ENCODE measurements at regions not wholly inside any gene's neighbourhood (a gene's known extent, or its start where the extent isn't known, plus 50 kb on each side); places are given as distances from the start of the nearest gene placed in this dataset.
"Not testable (repeated sequence)": the region's sequence is repeated elsewhere in the genome, so short reads cannot be mapped to it uniquely, and the experiment has no call there.

DNA sequence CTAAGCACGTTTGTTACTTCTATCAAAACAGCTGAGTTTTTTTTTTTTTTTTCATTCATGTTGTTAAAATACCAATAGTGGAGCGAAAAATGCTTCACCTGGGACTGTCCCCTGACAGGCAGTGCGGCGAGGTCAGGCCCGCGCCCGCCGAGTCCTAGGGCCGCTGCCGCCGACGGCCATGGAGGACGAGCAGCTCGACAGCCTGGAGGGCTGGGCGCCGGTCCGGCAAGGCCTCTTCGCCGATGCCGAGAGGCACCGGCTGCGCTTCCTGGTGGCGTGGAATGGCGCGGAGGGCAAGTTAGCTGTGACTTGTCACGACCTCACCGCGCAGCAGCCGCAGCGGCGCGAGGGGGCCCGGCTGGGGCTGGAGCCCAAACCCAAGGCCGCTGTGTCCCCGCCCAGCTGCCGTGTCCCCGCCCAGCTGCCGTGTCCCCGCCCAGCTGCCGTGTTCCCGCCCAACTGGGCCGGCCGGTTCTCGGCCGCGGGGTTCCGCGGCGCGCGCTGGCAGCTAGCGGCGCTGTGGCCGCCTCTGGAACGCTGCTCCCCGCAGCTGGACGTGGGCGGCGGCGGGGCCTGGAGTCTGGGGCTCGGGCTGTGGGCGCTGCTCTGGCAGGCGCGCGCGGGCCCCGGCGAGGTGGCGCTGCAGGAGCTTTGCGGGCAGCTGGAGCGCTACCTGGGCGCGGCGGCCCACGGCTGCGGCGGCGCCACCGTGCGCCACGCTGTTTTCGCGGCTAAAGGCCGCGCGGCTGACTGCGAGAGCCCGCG, 56.7 kb upstream of the GOLGA8R start:
- DNase-seq: peak; percentile 16 to 21

DNA sequence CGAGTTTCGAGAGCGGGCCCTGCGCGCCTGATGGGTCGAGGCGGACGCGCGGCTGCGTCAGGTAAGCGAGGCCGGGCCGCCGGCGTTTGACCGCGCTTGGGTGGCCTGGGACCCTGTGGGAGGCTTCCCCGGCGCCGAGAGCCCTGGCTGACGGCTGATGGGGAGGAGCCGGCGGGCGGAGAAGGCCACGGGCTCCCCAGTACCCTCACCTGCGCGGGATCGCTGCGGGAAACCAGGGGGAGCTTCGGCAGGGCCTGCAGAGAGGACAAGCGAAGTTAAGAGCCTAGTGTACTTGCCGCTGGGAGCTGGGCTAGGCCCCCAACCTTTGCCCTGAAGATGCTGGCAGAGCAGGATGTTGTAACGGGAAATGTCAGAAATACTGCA, 57.3 kb upstream of the GOLGA8R start:
- not testable (repeated sequence) for DNase-seq

DNA sequence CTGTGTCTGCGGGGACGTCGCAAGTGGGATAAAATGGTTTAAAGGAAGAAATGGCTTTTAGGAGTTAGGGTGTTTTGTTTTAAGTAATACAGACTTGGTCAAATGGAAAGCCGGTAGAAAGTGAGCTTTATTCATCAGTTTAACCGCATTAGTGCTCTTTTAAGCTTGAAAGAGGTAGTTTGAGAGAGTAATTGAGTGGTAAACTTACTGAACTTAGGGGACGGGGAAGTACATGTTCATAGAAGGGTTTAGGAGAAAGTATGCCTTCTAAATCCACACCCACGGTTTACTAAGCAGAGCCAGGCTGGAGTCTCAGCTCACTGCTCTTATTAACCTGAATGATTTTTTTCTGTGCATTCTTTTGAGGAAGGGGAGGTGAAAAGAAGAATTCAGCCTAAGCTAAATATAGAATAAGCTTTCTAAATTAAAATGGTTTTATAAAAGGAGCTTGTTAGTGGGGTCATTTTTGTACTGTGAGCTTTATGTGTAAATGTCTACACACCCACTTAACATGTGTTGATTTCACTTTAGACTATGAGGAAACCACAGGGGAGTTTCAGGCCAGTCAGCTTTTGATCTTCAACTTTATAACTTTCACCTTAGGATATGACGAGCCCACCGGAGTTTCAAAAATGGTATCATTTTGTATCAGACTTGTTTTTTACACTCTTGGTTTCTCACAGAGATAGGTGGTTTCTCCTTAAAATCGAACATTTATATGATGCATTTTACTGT, 57.9 kb upstream of the GOLGA8R start:
- DNase-seq: not testable (repeated sequence)

DNA sequence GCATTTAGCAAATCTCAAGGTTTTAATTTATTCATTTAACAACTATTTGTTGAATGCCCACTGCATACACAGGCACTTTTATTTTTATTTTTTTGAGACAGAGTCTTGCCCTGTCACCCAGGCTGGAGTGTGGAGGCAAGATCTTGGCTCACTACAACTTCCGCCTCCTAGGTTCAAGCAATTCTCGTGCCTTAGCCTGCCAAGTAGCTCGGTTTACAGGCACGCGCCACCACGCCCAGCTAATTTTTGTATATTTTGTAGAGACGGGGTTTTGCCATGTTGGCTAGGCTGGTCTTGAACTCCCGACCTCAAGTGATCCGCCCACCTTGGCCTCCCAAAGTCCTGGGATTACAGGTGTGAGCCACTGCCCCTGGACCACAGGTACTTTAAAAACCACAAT, 67.0 kb upstream of the GOLGA8Q start:
- not testable (repeated sequence) for DNase-seq

DNA sequence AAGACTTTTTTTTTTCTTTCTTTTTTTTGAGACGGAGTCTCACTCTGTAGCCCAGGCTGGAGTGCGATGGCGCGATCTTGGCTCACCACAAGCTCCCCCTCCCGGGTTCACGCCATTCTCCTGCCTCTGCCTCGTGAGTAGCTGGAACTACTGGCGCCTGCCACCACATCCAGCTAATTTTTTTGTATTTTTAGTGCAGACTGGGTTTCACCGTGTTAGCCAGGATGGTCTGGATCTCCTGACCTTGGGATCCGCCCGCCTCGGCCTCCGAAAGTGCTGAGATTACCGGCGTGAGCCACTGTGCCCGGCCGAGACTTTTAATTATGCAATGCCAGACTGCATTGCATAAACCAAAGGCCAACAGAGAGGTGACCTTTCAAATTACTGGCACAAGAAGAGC, 62.6 kb upstream of the GOLGA8Q start:
- not testable (repeated sequence) for DNase-seq

DNA sequence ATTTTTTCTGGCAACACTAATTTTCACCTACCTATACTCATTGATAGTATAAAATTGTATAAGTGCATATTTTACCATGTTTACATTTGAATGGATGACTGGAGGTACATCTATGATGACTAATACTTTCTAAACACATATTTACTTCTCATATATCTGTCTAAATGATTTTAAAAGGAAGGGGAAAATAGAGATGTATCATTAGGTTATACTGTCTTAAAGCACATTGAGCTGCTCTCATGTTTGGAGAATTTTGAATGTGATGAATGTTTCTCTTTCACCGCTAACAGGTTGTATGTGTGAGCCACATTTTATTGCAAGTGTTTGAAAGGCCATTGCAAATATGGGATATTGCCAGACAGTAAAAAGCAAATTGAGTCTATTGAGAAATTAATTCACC, 61.5 kb upstream of the GOLGA8Q start:
- not testable (repeated sequence) for DNase-seq

DNA sequence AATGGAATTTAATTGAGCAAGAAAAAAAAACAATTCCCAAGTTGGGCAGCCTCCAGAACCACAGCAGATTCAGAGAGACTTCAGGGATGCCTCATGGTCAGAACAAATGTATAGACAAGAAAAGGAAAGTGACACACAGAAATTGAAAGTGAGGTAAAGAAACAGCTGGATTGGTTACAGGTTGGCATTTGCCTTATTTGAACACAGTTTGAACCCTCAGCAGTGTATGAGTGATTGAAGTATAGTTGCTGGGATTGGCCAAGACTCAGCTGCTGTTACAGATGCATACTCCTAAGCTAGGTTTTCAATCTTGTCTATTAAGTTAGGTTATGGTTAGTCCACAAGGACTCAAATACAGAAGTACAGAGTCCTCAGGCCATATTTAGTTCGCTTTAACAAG, 57.9 kb upstream of the GOLGA8Q start:
- not testable (repeated sequence) for DNase-seq

DNA sequence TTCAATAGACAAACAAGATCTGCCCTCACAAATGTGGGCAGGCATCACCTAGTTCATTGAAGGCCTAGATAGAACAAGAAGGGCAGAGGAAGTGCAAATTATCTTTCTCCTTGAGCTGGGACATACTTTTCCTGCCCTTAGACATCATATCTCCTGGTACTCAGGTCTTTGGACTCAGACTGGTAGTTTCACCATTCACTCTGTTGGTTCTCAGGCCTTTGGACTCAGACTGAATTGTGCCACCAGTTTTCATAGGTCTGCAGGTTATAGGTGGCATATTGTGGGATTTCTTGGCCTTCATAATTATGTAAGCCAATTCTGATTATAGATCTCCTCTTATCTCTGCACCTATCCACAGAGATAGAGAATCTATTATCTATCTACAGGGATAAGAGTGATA, 54.6 kb upstream of the GOLGA8Q start:
- DNase-seq: not testable (repeated sequence)

DNA sequence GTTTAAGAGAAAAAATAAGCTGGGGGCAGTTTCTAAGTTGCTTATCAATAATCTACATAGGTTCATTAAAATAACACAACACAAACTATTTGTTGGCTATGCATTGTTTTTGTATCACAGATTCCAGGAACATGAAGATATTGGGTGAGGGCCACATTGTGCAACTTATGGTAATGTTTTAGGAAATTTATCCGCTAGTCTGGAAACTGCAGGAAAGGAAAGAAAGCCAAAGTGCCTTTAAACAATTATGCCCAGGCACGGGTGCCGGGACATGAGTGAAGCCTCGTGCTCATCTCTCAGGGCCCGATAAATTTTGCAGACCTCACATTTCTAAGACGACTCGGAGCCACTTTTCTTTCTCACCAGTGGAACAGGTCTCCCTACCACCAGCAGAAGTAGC, 52.6 kb upstream of the GOLGA8Q start:
- not testable (repeated sequence) for DNase-seq

DNA sequence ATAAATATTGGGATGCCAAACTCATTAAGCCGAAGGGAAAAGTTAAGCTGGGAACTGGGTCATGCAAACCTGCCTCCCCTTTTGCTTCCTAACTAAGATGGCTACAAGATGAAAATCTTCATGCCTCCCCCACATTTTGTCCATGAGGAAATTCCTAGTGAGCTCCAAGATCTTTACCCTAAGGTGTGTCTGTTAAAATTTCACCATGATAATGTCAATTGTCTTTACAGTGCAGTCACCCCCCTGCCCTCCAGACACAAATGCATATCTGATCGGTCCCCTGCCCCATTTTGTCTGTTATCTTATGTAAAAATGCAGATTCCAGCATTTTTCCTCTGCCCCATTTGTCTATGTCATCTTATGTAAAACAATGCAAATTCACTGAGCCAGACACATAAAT, 51.3 kb upstream of the GOLGA8Q start:
- not testable (repeated sequence) for DNase-seq

Measured in stimulated activated CD4-positive, alpha-beta T cell treated with anti-CD3 and anti-CD28 coated beads, Interleukin-2, amount 100 ng/mL, for 48 hours (primary cell).